GM21825 (cell line): ENCODE measurements at regions not wholly inside any gene's neighbourhood (a gene's known extent, or its start where the extent isn't known, plus 50 kb on each side); places are given as distances from the start of the nearest gene placed in this dataset.
"Not testable (repeated sequence)": the region's sequence is repeated elsewhere in the genome, so short reads cannot be mapped to it uniquely, and the experiment has no call there.

Experiments used
- ATAC-seq: cut with Tn5 transposase; IDR thresholded peaks from one replicate; pipeline ENCODE4 v1.9.1; 2021; ENCODE audit warnings: mild to moderate bottlenecking, moderate library complexity; ENCODE audit not compliant: unreplicated experiment

DNA sequence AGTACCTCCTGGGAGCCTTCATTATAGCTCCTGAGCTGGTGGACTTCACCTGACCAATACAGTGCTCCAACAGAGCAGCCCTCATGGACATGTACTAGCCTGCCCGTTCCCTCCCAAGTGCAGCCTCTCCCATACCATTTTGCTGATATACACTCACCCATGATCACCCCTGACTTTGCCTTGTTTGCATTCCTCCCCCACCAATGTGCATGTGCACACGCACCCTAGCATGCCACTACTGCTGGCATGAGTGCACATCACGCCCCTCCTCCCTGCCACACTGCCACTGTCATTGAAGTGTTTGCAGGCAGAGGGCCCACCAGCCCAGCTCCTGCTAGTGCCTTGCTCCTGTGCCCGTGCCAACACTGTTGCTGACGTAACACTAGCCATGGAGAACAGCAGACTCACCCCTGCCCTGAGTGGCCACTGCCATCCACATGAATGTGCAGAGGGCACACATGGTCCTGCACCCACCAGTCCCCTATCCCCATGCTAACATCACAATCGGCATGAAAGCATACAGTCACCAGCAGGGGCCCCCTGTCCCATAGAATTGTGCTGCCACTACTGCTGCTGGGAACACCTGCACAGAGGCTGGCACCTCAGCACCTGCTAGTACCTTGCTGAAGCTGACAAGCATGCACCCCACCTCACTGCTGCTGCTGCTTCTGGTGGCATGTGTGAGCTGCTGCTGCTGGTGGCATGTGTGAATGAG is 110.3 kb downstream of the SINHCAF start:
- ATAC-seq, result no peak

DNA sequence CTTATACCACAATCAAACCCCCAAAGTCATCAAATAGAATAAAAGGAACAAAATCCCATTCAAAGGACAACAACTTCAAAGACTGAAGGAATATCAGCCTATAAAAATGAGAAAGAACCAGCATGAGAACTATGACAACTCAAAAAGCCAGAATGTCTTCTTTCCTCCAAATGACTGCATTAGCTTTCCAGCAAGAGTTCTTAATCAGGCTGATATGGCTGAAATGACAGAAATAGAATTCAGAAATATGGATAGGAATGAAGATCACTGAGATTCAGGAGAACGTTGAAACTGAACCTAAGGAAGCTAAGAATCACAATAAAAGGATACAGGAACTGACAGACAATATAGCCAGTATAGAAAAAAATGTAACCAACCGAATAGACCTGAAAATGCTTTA is 109.5 kb downstream of the SINHCAF start:
- ATAC-seq, result no peak

- ATAC-seq, result no peak
These were observed 108.4 kb downstream of the SINHCAF start for GRCh38 chr12:31217356-31218130.

DNA sequence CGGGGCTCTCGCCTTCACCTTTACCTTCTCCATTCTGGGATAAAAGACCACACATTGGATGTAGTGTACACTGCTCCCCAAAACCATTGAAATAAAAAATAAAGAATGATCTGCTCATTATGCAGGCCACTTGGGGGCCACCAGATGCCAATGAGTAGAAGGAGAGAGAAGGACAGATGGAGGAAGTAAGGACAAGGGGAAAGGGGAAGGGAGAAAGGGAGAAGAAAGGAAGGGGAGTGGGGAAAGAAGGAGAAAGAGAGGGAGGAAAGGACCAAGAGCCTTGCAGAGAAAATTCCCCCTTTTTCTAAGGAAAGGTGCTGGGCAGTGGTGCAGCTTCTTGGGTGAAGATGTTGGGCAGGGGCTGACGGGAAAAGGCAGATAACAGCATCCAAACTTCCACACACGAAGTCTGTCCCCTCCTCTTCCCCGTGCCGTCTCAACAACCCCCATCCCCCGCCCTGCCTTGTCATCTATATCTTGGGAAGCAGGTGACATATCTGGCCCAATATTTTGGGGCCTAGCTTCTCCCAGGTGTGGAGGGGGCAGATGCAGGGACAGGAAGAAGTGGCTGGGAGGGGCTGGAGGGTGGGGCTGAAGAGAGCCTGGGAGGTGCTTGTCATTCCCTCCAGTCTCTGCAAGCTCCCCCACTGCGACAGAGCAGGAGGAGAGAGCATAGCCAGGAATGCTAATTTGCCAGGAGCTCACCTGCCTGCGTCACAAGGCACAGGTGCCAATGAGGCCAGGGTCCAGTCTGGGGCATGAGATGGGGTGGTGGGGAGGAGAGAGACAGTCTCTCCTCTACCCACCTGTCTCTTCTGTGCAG is 107.5 kb downstream of the SINHCAF start:
- ATAC-seq, result no peak

DNA sequence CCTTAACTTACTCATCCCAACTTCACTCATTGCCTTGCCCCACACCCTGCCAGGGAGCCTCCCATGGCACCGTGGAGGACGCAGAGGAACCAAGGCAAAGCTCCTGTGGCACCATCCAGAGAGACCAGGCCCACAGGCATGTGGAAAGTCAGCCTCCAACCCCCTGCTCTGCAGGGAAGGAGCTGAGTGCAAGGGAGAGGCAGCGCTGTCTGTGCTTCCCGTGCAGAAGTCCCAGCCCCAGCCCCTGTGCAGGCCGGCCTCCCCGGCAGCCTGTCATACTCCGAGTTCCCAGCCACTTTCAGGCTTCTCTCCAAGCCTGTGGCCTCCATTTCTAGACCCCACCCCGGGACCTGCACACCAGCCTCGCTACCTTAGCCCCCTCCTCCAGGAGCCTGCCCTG is 106.4 kb downstream of the SINHCAF start:
- no peak for ATAC-seq

- no peak for ATAC-seq
These were observed 105.9 kb downstream of the SINHCAF start for GRCh38 chr12:31220061-31220460.

GRCh38 chr12:31220633-31221550 is 105.1 kb downstream of the SINHCAF start:
- ATAC-seq, result no peak

GRCh38 chr12:31221551-31221945 is 104.4 kb downstream of the SINHCAF start:
- no peak for ATAC-seq

- ATAC-seq, result no peak
These were observed 103.2 kb downstream of the SINHCAF start for GRCh38 chr12:31222620-31223222.

- ATAC-seq, result not testable (repeated sequence)
These were observed 102.3 kb downstream of the SINHCAF start for GRCh38 chr12:31223640-31224039.

DNA sequence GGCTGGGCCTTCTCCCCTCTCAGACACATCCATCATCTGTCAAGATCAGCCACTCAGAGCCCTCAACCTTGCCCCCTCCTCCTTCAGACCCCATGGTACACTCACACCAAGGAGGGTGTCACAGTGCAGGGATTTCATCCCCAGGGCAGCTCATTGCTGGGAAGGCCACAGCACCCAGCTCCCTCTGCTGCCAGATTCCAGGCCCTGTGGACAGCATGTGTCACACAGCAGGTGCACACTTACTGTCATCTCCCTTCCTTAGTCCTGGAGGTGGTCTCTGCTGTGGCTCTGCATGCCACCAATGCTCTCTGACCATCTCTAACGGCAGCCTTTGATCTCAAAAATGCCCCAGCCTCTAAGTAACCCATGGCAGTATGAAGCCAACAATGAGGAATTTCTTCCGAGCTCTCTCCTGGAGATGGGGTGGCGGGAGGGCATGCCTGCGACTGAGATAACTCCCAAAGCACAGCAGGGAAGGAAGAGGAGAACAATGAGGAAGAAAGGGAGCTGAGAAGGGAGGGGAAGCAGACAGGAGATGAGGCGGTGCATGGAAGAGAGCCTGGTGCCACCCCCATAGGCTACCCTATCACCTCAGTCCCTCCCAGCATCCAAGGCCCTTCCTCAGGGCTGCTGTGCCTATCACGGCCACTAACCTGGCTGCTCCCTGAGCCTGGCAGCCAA is 101.0 kb downstream of the SINHCAF start:
- ATAC-seq, result no peak

DNA sequence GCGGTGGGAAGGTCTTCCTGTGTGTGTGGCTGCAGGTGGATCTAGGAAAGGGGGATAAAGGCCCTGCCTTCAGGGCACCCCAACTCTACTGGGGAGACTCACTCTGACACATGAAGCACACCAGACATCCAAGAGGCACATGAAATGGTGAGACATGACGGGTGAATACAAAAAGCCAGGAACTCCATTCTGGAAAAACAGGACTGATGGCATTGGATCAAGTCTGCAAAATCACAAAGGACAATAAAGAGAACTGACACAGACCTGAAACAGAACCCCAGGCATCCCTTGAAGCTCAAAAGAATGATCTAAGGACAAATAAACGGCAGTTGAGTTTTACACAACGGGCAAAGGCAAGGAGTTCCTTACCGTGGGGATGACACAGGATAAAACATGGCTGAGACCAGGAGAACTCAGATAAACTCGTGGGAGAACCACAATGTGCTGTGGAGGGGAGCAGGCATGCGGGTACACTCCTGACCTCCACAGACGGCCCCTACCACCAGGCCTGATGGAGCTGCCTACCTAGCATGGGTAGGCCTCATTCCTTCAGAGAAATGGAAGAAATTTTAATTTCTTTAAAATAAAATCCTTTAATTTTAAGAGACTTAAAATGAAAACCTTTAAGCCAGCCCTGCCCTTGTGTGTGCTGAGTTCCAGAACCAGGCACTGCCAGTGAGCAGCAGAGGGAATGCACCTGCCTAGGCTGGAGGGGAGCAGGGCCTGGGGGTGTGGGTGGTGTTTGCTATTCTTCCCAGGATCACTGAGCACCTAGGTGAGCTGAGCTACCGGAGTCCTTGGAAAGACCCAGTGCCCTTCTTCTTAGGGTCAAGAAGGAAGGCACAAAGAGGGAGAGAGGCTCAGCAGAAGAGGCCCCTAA is 100.1 kb downstream of the SINHCAF start:
- no peak for ATAC-seq

DNA sequence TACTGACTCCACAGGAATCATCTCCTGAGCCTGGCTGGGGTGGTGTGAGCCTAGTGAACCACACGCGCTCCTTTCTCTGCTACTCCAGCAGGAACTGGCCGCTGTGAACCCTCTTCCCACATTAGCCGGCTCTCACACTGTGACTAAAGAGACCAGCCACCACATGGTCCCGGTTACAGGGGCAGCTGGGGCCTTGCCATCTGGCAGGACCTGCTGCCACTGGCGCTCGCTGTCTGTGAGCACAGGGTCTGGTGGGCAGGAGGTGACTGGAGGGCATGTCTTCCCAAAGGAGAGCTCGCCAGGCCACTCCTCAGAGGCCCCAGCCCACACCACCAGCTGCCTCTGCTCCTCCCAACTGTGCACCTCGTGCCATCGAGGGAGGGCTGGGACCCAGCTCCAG is 99.3 kb downstream of the SINHCAF start:
- no peak for ATAC-seq

DNA sequence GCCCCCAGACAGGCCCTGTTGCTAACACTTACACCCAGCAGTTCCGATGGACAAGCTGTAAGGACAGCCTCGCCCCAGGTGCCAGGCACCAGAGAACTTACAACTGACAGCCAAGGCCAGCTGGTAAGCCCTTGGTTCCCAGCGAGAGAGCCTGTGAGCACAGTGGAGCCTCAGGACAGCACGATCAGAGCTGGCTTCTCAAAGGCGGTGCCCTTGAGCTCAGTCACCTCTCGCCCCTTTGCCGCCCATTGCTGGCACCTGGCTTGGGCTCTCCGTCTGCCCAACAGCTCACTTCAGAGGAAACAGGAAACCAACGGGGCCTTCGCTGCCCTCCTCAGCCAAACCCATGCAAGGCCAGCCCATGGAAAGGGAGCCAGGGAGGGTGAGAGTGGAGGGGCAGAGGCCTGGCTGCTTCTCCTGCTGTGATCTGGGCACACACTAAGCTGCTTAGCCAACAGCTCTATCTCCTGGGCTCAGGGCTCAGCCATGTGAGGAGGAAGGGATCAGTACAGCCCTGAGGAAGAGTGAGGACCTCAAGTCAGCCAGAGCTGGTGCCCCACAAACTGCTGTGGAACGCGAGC is 98.5 kb downstream of the SINHCAF start:
- ATAC-seq, result no peak

- ATAC-seq, result no peak
These were observed 96.8 kb downstream of the SINHCAF start for GRCh38 chr12:31228811-31229792.

DNA sequence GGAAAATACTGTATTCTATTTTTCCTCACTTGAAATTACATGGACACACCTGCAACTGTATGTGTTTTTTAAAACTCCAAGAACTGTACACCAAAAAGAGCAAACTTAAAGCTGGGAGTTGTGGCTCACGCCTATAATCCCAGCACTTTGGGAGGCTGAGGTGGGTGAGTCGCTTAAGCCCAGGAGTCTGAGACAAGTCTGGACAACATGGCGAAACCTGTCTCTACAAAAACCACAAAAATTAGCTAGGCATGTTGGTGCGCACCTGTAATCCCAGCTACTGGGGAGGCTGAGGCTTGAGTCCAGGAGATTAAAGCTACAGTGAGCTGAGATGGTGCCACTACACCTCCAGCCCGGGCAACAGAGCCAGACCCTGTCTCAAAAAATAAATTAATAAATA is 95.9 kb downstream of the SINHCAF start:
- ATAC-seq, result no peak
